Natural killer cell (primary cell): ENCODE measurements at regions not wholly inside any gene's neighbourhood (a gene's known extent, or its start where the extent isn't known, plus 50 kb on each side); places are given as distances from the start of the nearest gene placed in this dataset.
"Not testable (repeated sequence)": the region's sequence is repeated elsewhere in the genome, so short reads cannot be mapped to it uniquely, and the experiment has no call there.

Experiments used
- ATAC-seq, 3 donors: fragments of 150-1000 bp in 2 of 3; fragments of 200-7000 bp in 1 of 3; cut with Tn5 transposase; 1 replicate in 1 of 3; 2 replicates in 2 of 3; pipeline ENCODE4 v1.10.0; 2021; ENCODE audit warnings: mild to moderate bottlenecking in 2 of 3, moderate library complexity in 2 of 3
- DNase-seq, 2 donors: peaks; one replicate each; pipeline versions ENCODE4 v3.0.0 to v3.0.0-alpha.2; 2013 to 2021; ENCODE audit warnings: mixed read lengths in 1 of 2
- H3K27ac ChIP-seq: one replicate; pipeline ENCODE4 v1.5.1; 2013; ENCODE audit warnings: mild to moderate bottlenecking, low read length
- H3K27me3 ChIP-seq: one replicate; pipeline ENCODE4 v1.6.1; 2013; ENCODE audit warnings: low read length; ENCODE audit not compliant: control insufficient read depth, insufficient read depth
- H3K36me3 ChIP-seq: one replicate; pipeline ENCODE4 v1.6.1; 2013; ENCODE audit warnings: low read length; ENCODE audit not compliant: control insufficient read depth, insufficient read depth
- H3K4me1 ChIP-seq: one replicate; pipeline ENCODE4 v1.6.1; 2013; ENCODE audit warnings: low read length; ENCODE audit not compliant: control insufficient read depth, insufficient read depth
- H3K4me3 ChIP-seq: one replicate; pipeline ENCODE4 v1.5.1; 2013; ENCODE audit warnings: low read length
- H3K9me3 ChIP-seq: one replicate; pipeline ENCODE4 v1.6.1; 2013; ENCODE audit warnings: low read length; ENCODE audit not compliant: control insufficient read depth, insufficient read depth
- H3K27ac Mint-ChIP-seq, 2 donors: one replicate each; pipeline ENCODE4 v1.8.0; 2022; ENCODE audit warnings: mild to moderate bottlenecking in 2 of 2, mixed read lengths in 2 of 2, moderate library complexity in 1 of 2
- H3K27me3 Mint-ChIP-seq, 2 donors: one replicate each; pipeline ENCODE4 v1.8.0; 2022; ENCODE audit warnings: low read depth in 2 of 2, mixed read lengths in 2 of 2
- H3K36me3 Mint-ChIP-seq: one replicate; pipeline ENCODE4 v1.8.0; 2022; ENCODE audit warnings: mixed read lengths
- H3K4me1 Mint-ChIP-seq, 2 donors: one replicate each; pipeline ENCODE4 v1.8.0; 2022; ENCODE audit warnings: mixed read lengths in 2 of 2
- H3K4me3 Mint-ChIP-seq: one replicate; pipeline ENCODE4 v1.8.0; 2022; ENCODE audit warnings: mild to moderate bottlenecking, moderate library complexity, mixed read lengths
- H3K9me3 Mint-ChIP-seq, 2 donors: one replicate each; pipeline ENCODE4 v1.8.0; 2022; ENCODE audit warnings: mixed read lengths in 2 of 2
- CTCF ChIP-seq: fragments of 200-600 bp; IDR thresholded peaks from one replicate; pipeline ENCODE4 v1.8.0; 2022; ENCODE audit warnings: antibody characterized with exemption
- WGBS: methylation state at CpG from one replicate; pipeline ENCODE4 v1.1.7; 2013; ENCODE audit warnings: missing lambda C conversion rate; ENCODE audit not compliant: insufficient coverage; 5-methylcytosine and 5-hydroxymethylcytosine counted together
- intact Hi-C: fragments of 100-400 bp; cut with micrococcal nuclease; formaldehyde crosslinking; loops from one replicate; pipeline ENCODE4 v1.14.2; 2022

- Mint-ChIP-seq H3K27me3 (no peaks in the 10 kb centered on the region), H3K9me3 (no peaks in the 10 kb centered on the region), H3K4me3 (no peak overlapping the region), H3K4me1 (peaks cover 7 to 12% of the 10 kb centered on the region in 2 donors), H3K27ac (peak overlapping the region in 1 of 2 donors; percentile 73), H3K36me3 (no peaks in the 10 kb centered on the region)
- Histone ChIP-seq H3K4me3 (no peak overlapping the region), H3K36me3 (no peaks in the 10 kb centered on the region), H3K4me1 (no peaks in the 10 kb centered on the region), H3K27me3 (no peaks in the 10 kb centered on the region), H3K27ac (no peak overlapping the region), H3K9me3 (no peaks in the 10 kb centered on the region)
- no peak for TF ChIP-seq CTCF
- ATAC-seq (peak in 1 of 3 donors; percentile 53), DNase-seq (peak in 1 of 2 donors; percentile 54)
- 93% methylated on average over 4 of the region's 5 CpGs for WGBS
- intact Hi-C loops: no loop called here
Measured at GRCh38 chr14:35215110-35215813, 76.9 kb upstream of the PSMA6 start.

- WGBS: 100% methylated on average over 2 of the region's 2 CpGs
- H3K9me3 ChIP-seq, H3K4me3 Mint-ChIP-seq, H3K36me3 Mint-ChIP-seq, H3K27me3 ChIP-seq, H3K27ac ChIP-seq, H3K27me3 Mint-ChIP-seq, H3K27ac Mint-ChIP-seq, H3K4me3 ChIP-seq, H3K36me3 ChIP-seq, ATAC-seq, H3K4me1 ChIP-seq, H3K9me3 Mint-ChIP-seq, DNase-seq, intact Hi-C loops: not testable (repeated sequence)
- peaks cover 22 to 30% of the 10 kb centered on the region in 2 donors for H3K4me1 Mint-ChIP-seq
Measured at GRCh38 chr14:35218176-35218575, 74.0 kb upstream of the PSMA6 start.

- Histone ChIP-seq H3K9me3 (no peaks in the 10 kb centered on the region), H3K4me1 (no peaks in the 10 kb centered on the region), H3K4me3 (no peak overlapping the region), H3K36me3 (no peaks in the 10 kb centered on the region), H3K27me3 (no peaks in the 10 kb centered on the region), H3K27ac (no peak overlapping the region)
- Mint-ChIP-seq H3K36me3 (no peaks in the 10 kb centered on the region), H3K4me1 (peaks cover 23 to 31% of the 10 kb centered on the region in 2 donors), H3K4me3 (no peak overlapping the region), H3K9me3 (no peaks in the 10 kb centered on the region), H3K27me3 (no peaks in the 10 kb centered on the region), H3K27ac (no peak overlapping the region)
- no peak for TF ChIP-seq CTCF
- intact Hi-C loops: no loop called here
- DNase-seq: no peak
- ATAC-seq: no peak
- 95% methylated on average over 6 of the region's 6 CpGs for WGBS
Measured at GRCh38 chr14:35218963-35219362, 73.2 kb upstream of the PSMA6 start.

- H3K27ac Mint-ChIP-seq: peak overlapping the region; percentile 11 to 61
- H3K9me3 ChIP-seq: no peaks in the 10 kb centered on the region
- ATAC-seq: peak; percentile 79 to 86 (median 82)
- TF ChIP-seq CTCF: no peak
- no peak for DNase-seq
- no peaks in the 10 kb centered on the region for H3K36me3 ChIP-seq
- H3K27ac ChIP-seq: no peak overlapping the region
- no peaks in the 10 kb centered on the region for H3K36me3 Mint-ChIP-seq
- H3K4me3 ChIP-seq: no peak overlapping the region
- intact Hi-C loops: loop anchor here (5.0 kb wide), 1 partner anchor 67 kb away; no protein-coding TSS in a partner anchor
- WGBS: no CpG with 5 or more reads among the region's 3 CpGs
- H3K4me1 ChIP-seq: no peaks in the 10 kb centered on the region
- no peak overlapping the region for H3K4me3 Mint-ChIP-seq
- no peaks in the 10 kb centered on the region for H3K27me3 Mint-ChIP-seq
- H3K4me1 Mint-ChIP-seq: peaks cover 23 to 28% of the 10 kb centered on the region in 2 donors
- H3K9me3 Mint-ChIP-seq: no peaks in the 10 kb centered on the region
- H3K27me3 ChIP-seq: no peaks in the 10 kb centered on the region
Measured at GRCh38 chr14:35220027-35220676, 72.0 kb upstream of the PSMA6 start.
